CD8-positive, alpha-beta memory T cell (primary cell): ENCODE measurements at regions not wholly inside any gene's neighbourhood (a gene's known extent, or its start where the extent isn't known, plus 50 kb on each side); places are given as distances from the start of the nearest gene placed in this dataset.

Experiments
- CTCF ChIA-PET: fragments of 350-600 bp; sonication (Branson Sonifier 250); formaldehyde crosslinking; loops from one replicate; lab custom pipeline; 2021; ENCODE audit warnings: antibody characterized with exemption; lab: Charles Lee
- POLR2A ChIA-PET: fragments of 350-600 bp; sonication (Branson Sonifier 250); formaldehyde crosslinking; loops from one replicate; lab custom pipeline; 2021; ENCODE audit warnings: antibody characterized with exemption; lab: Charles Lee
- DNase-seq, 5 donors: peaks; one replicate each; pipeline versions ENCODE4 v3.0.0 to v3.0.0-alpha.2; 2020 to 2022; ENCODE audit warnings: mixed read lengths in 1 of 5
- H3K27ac ChIP-seq: one replicate; pipeline ENCODE4 v1.7.0; 2013; ENCODE audit warnings: low read depth, mild to moderate bottlenecking, low read length, moderate library complexity
- H3K27me3 ChIP-seq: 2 replicates; pipeline ENCODE4 v1.7.0; 2013; ENCODE audit warnings: low read length, mild to moderate bottlenecking; ENCODE audit not compliant: insufficient read depth, poor library complexity, severe bottlenecking
- H3K36me3 ChIP-seq: 2 replicates; pipeline ENCODE4 v1.7.0; 2013; ENCODE audit warnings: mild to moderate bottlenecking, low read length, moderate library complexity; ENCODE audit not compliant: insufficient read depth
- H3K4me1 ChIP-seq: 2 replicates; pipeline ENCODE4 v1.7.0; 2013; ENCODE audit warnings: mild to moderate bottlenecking, low read length, moderate library complexity; ENCODE audit not compliant: insufficient read depth
- H3K4me3 ChIP-seq: 2 replicates; pipeline ENCODE4 v1.7.0; 2013; ENCODE audit warnings: mild to moderate bottlenecking, low read length
- H3K9me3 ChIP-seq: 2 replicates; pipeline ENCODE4 v1.7.0; 2013; ENCODE audit warnings: mild to moderate bottlenecking, low read length
- H3K27ac Mint-ChIP-seq, 8 donors: one replicate each; pipeline ENCODE4 v1.8.0; 2020 to 2021; ENCODE audit warnings: mixed read lengths in 8 of 8, mild to moderate bottlenecking in 6 of 8, inconsistent platforms in 3 of 8, moderate library complexity in 3 of 8
- H3K27me3 Mint-ChIP-seq, 2 donors: one replicate each; pipeline ENCODE4 v1.8.0; 2020 to 2021; ENCODE audit warnings: mixed read lengths in 2 of 2, mild to moderate bottlenecking in 1 of 2, moderate library complexity in 1 of 2
- H3K36me3 Mint-ChIP-seq, 3 donors: one replicate each; pipeline ENCODE4 v1.8.0; 2020 to 2021; ENCODE audit warnings: mixed read lengths in 3 of 3, inconsistent platforms in 1 of 3, mild to moderate bottlenecking in 1 of 3
- H3K4me1 Mint-ChIP-seq, 3 donors: one replicate each; pipeline ENCODE4 v1.8.0; 2020 to 2021; ENCODE audit warnings: mixed read lengths in 3 of 3, inconsistent platforms in 1 of 3, mild to moderate bottlenecking in 1 of 3
- H3K4me3 Mint-ChIP-seq, 7 donors: one replicate each; pipeline ENCODE4 v1.8.0; 2020 to 2021; ENCODE audit warnings: mixed read lengths in 7 of 7, mild to moderate bottlenecking in 6 of 7, moderate library complexity in 4 of 7, inconsistent platforms in 2 of 7
- H3K9me3 Mint-ChIP-seq, 5 donors: one replicate each; pipeline ENCODE4 v1.8.0; 2020 to 2022; ENCODE audit warnings: mixed read lengths in 5 of 5, mild to moderate bottlenecking in 3 of 5, moderate library complexity in 2 of 5, inconsistent platforms in 1 of 5

DNA sequence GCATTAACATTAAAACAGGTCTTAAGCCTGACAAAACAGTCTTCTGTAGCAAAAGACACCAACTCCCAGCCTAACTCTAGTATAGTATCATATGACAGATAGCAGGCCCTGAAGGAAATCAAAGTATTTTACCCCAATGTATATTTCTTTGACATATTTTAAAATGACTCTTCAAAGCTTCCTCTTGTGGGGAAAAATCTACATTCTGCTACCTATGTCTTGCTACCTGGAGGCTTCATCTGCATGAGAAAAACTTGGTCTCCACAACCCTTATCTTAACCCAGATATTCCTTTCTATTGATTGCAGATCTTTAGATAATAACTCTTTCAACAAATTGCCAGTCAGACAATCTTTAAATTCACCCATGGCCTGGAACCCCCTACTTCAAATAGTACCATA lies 1620.4 kb downstream of the PCDH7 start:
- ChIA-PET POLR2A (no interaction called here), CTCF (no interaction called here)
- H3K4me1 ChIP-seq = no peaks in the 10 kb centered on the region
- Mint-ChIP-seq H3K9me3 (peaks cover 0 to 36% (median 9%) of the 10 kb centered on the region in 5 donors), H3K4me1 (no peaks in the 10 kb centered on the region), H3K27me3 (no peaks in the 10 kb centered on the region), H3K36me3 (no peaks in the 10 kb centered on the region), H3K4me3 (no peak overlapping the region), H3K27ac (no peak overlapping the region)
- no peaks in the 10 kb centered on the region for H3K27me3 ChIP-seq
- no peaks in the 10 kb centered on the region for H3K36me3 ChIP-seq
- no peaks in the 10 kb centered on the region for H3K9me3 ChIP-seq
- no peak overlapping the region for H3K4me3 ChIP-seq
- no peak for DNase-seq
- no peak overlapping the region for H3K27ac ChIP-seq

DNA sequence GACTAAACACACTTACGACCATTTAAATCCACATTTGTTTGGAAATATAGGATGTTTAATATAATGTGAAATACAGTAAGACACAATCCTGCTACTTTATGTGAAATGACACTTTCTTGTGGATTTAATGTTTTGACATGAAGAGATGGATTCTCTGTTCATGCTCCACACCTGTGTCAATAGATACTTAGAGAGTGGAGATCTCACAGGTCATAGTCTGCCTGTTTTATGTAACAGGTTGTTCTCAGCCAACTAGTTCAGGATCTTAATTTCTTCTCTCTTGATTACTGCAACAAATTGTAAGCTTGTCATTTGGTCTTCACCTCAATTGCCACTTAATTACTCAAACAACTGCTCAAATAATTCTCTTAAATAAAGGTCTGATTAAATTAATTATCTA lies 1621.2 kb downstream of the PCDH7 start:
- Histone ChIP-seq H3K9me3 (no peaks in the 10 kb centered on the region), H3K4me3 (no peak overlapping the region), H3K4me1 (no peaks in the 10 kb centered on the region), H3K36me3 (no peaks in the 10 kb centered on the region), H3K27me3 (no peaks in the 10 kb centered on the region), H3K27ac (no peak overlapping the region)
- POLR2A ChIA-PET = no interaction called here
- no peak for DNase-seq
- Mint-ChIP-seq H3K4me3 (no peak overlapping the region), H3K36me3 (no peaks in the 10 kb centered on the region), H3K9me3 (peaks cover 0 to 34% (median 6%) of the 10 kb centered on the region in 5 donors), H3K27me3 (no peaks in the 10 kb centered on the region), H3K4me1 (no peaks in the 10 kb centered on the region), H3K27ac (no peak overlapping the region)
- CTCF ChIA-PET = no interaction called here

- H3K27me3 ChIP-seq = no peaks in the 10 kb centered on the region
- POLR2A ChIA-PET = no interaction called here
- H3K27me3 Mint-ChIP-seq = no peaks in the 10 kb centered on the region
These were observed 1621.9 kb downstream of the PCDH7 start for GRCh38 chr4:32342054-32342453.

DNA sequence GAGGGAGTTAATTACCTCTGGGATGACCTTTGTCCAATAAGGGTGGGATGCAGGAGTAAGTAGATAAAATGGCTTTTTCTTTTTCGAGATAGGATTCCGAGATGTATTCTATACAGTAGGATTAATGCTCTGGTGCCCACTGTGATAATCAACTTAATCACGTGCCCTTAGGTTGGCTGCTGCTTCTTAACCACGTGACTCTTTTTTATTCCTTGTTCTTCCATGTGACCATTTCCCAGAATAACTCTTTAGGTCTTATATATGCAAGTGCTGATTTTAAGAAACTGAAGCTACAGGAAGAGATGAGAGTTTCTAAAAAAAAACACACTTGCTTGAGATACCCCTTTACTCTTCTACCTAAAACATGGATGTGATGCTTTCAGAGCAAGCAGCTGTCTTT lies 1628.9 kb downstream of the PCDH7 start:
- Mint-ChIP-seq H3K27ac (no peak overlapping the region), H3K4me3 (no peak overlapping the region), H3K36me3 (no peaks in the 10 kb centered on the region), H3K27me3 (no peaks in the 10 kb centered on the region), H3K4me1 (no peaks in the 10 kb centered on the region), H3K9me3 (peaks cover 3 to 38% (median 7%) of the 10 kb centered on the region in 5 donors)
- no peaks in the 10 kb centered on the region for H3K36me3 ChIP-seq
- no peak overlapping the region for H3K27ac ChIP-seq
- H3K4me1 ChIP-seq = no peaks in the 10 kb centered on the region
- ChIA-PET POLR2A (no interaction called here), CTCF (no interaction called here)
- no peaks in the 10 kb centered on the region for H3K9me3 ChIP-seq
- no peak overlapping the region for H3K4me3 ChIP-seq
- no peaks in the 10 kb centered on the region for H3K27me3 ChIP-seq
- DNase-seq = no peak

More at GRCh38 chr4:32342054-32342453, 1621.9 kb downstream of the PCDH7 start:
- DNase-seq = no peak
- Histone ChIP-seq H3K4me1 (no peaks in the 10 kb centered on the region), H3K36me3 (no peaks in the 10 kb centered on the region), H3K9me3 (no peaks in the 10 kb centered on the region), H3K27ac (no peak overlapping the region), H3K4me3 (no peak overlapping the region)
- Mint-ChIP-seq H3K4me3 (no peak overlapping the region), H3K36me3 (no peaks in the 10 kb centered on the region), H3K9me3 (peaks cover 0 to 37% (median 6%) of the 10 kb centered on the region in 5 donors), H3K4me1 (no peaks in the 10 kb centered on the region), H3K27ac (no peak overlapping the region)
- CTCF ChIA-PET = no interaction called here

DNA sequence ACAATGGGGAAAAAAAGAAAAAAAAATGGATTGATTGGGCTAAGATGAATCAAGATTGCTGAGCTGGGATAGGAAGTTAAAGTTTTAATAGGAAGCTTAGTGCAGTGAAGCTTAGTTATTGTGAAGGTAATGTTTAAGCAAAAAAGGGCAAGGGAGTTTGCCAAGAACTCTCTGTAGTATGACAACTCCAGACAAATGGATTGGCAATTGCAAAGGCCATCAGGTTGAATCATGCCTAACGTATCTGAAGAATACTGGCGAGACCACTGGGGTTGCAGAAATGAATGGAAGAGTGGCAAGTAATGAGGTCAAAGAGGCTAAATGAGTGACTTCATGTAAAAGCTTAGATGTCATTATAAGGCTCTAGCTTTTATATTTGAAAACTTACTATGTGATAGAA lies 1654.0 kb downstream of the PCDH7 start:
- DNase-seq = no peak
- H3K27me3 Mint-ChIP-seq = no peaks in the 10 kb centered on the region
- H3K9me3 Mint-ChIP-seq = peaks cover 0 to 22% (median 5%) of the 10 kb centered on the region in 5 donors
- ChIA-PET POLR2A (no interaction called here), CTCF (no interaction called here)
- H3K4me1 ChIP-seq = no peaks in the 10 kb centered on the region
- H3K4me3 ChIP-seq = no peak overlapping the region
- H3K27ac ChIP-seq = no peak overlapping the region
- H3K4me3 Mint-ChIP-seq = no peak overlapping the region
- no peak overlapping the region for H3K27ac Mint-ChIP-seq
- H3K9me3 ChIP-seq = peaks cover 6% of the 10 kb centered on the region
- H3K4me1 Mint-ChIP-seq = no peaks in the 10 kb centered on the region
- H3K27me3 ChIP-seq = no peaks in the 10 kb centered on the region
- no peaks in the 10 kb centered on the region for H3K36me3 Mint-ChIP-seq
- H3K36me3 ChIP-seq = no peaks in the 10 kb centered on the region

GRCh38 chr4:32393806-32394205 lies 1673.6 kb downstream of the PCDH7 start:
- H3K4me1 ChIP-seq = no peaks in the 10 kb centered on the region
- no peaks in the 10 kb centered on the region for H3K9me3 ChIP-seq
- H3K4me3 ChIP-seq = no peak overlapping the region
- no peak overlapping the region for H3K27ac ChIP-seq
- Mint-ChIP-seq H3K4me1 (no peaks in the 10 kb centered on the region), H3K27ac (no peak overlapping the region), H3K9me3 (peaks cover 4 to 13% (median 10%) of the 10 kb centered on the region in 5 donors), H3K27me3 (no peaks in the 10 kb centered on the region), H3K4me3 (no peak overlapping the region), H3K36me3 (no peaks in the 10 kb centered on the region)
- no peaks in the 10 kb centered on the region for H3K27me3 ChIP-seq
- H3K36me3 ChIP-seq = no peaks in the 10 kb centered on the region
- ChIA-PET POLR2A (no interaction called here), CTCF (no interaction called here)
- no peak for DNase-seq

GRCh38 chr4:32394255-32394654 lies 1674.1 kb downstream of the PCDH7 start:
- no peak overlapping the region for H3K27ac Mint-ChIP-seq
- Histone ChIP-seq H3K4me3 (no peak overlapping the region), H3K4me1 (no peaks in the 10 kb centered on the region), H3K27ac (no peak overlapping the region), H3K36me3 (no peaks in the 10 kb centered on the region), H3K9me3 (no peaks in the 10 kb centered on the region), H3K27me3 (no peaks in the 10 kb centered on the region)
- no peaks in the 10 kb centered on the region for H3K36me3 Mint-ChIP-seq
- no peak for DNase-seq
- ChIA-PET CTCF (no interaction called here), POLR2A (no interaction called here)
- H3K4me1 Mint-ChIP-seq = no peaks in the 10 kb centered on the region
- no peaks in the 10 kb centered on the region for H3K27me3 Mint-ChIP-seq
- no peak overlapping the region for H3K4me3 Mint-ChIP-seq
- H3K9me3 Mint-ChIP-seq = peaks cover 3 to 12% (median 9%) of the 10 kb centered on the region in 5 donors

- Mint-ChIP-seq H3K36me3 (no peaks in the 10 kb centered on the region), H3K4me3 (no peak overlapping the region), H3K9me3 (peaks cover 0 to 11% (median 5%) of the 10 kb centered on the region in 5 donors), H3K4me1 (no peaks in the 10 kb centered on the region), H3K27me3 (no peaks in the 10 kb centered on the region), H3K27ac (no peak overlapping the region)
- H3K4me3 ChIP-seq = no peak overlapping the region
- H3K36me3 ChIP-seq = no peaks in the 10 kb centered on the region
- ChIA-PET CTCF (no interaction called here), POLR2A (no interaction called here)
- no peak overlapping the region for H3K27ac ChIP-seq
- H3K9me3 ChIP-seq = no peaks in the 10 kb centered on the region
- H3K4me1 ChIP-seq = no peaks in the 10 kb centered on the region
- no peak for DNase-seq
- no peaks in the 10 kb centered on the region for H3K27me3 ChIP-seq
These were observed 1676.4 kb downstream of the PCDH7 start for GRCh38 chr4:32396507-32397070.
